Fibroblast of mammary gland (primary cell): ENCODE measurements at regions not wholly inside any gene's neighbourhood (a gene's known extent, or its start where the extent isn't known, plus 50 kb on each side); places are given as distances from the start of the nearest gene placed in this dataset.
"Not testable (repeated sequence)": the region's sequence is repeated elsewhere in the genome, so short reads cannot be mapped to it uniquely, and the experiment has no call there.

Experiments used
- DNase-seq: peaks from one replicate; pipeline ENCODE4 v3.0.0-alpha.2; 2010; ENCODE audit warnings: low read depth
- H3K4me3 ChIP-seq: 2 replicates; pipeline ENCODE4 v1.5.1; 2011; ENCODE audit warnings: low read depth, mild to moderate bottlenecking, low read length, moderate library complexity; ENCODE audit not compliant: control insufficient read depth
- CTCF ChIP-seq: conservative IDR thresholded peaks from 2 replicates; pipeline ENCODE4 v1.5.1; 2011; ENCODE audit warnings: low read depth, low read length, inconsistent platforms; ENCODE audit not compliant: control insufficient read depth, insufficient read depth

GRCh38 chr14:66005900-66006434 lies 480.2 kb upstream of the CCDC196 start:
- TF ChIP-seq CTCF: no peak
- no peak overlapping the region for H3K4me3 ChIP-seq

GRCh38 chr14:66008631-66009030 lies 477.5 kb upstream of the CCDC196 start:
- TF ChIP-seq CTCF: no peak
- no peak for DNase-seq
- no peak overlapping the region for H3K4me3 ChIP-seq

More at GRCh38 chr14:66005900-66006434, 480.2 kb upstream of the CCDC196 start:
- DNase-seq: no peak

- peak; percentile 73 for DNase-seq
- H3K4me3 ChIP-seq: no peak overlapping the region
- TF ChIP-seq CTCF: no peak
These were observed 477.1 kb upstream of the CCDC196 start for GRCh38 chr14:66009089-66009488.

GRCh38 chr14:66010695-66011094 lies 475.5 kb upstream of the CCDC196 start:
- H3K4me3 ChIP-seq: no peak overlapping the region
- DNase-seq: no peak
- TF ChIP-seq CTCF: no peak

GRCh38 chr14:66011855-66012254 lies 474.3 kb upstream of the CCDC196 start:
- no peak overlapping the region for H3K4me3 ChIP-seq
- TF ChIP-seq CTCF: no peak
- no peak for DNase-seq

GRCh38 chr14:66013607-66014006 lies 472.6 kb upstream of the CCDC196 start:
- H3K4me3 ChIP-seq, DNase-seq: not testable (repeated sequence)

GRCh38 chr14:66015071-66015780 lies 470.9 kb upstream of the CCDC196 start:
- no peak for DNase-seq
- TF ChIP-seq CTCF: no peak
- no peak overlapping the region for H3K4me3 ChIP-seq
